SK-N-SH (cell line): ENCODE measurements at regions not wholly inside any gene's neighbourhood (a gene's known extent, or its start where the extent isn't known, plus 50 kb on each side); places are given as distances from the start of the nearest gene placed in this dataset.
A peak's percentile ranks its signal among the peaks of the same experiment; 100 is the strongest.

Experiments
- CTCF ChIA-PET: fragments of 300-600, 350-600 bp; formaldehyde crosslinking; extraction: SDS; loops from one replicate; lab custom pipeline; 2021; lab: Yijun Ruan, JAX
- POLR2A ChIA-PET: fragments of 350-600 bp; sonication (Branson Sonifier 250); formaldehyde crosslinking; extraction: SDS; loops from one replicate; lab custom pipeline; 2020; ENCODE audit warnings: antibody characterized with exemption, inconsistent platforms; lab: Yijun Ruan, JAX
- DNase-seq: peaks from one replicate; pipeline ENCODE4 v3.0.0; 2012
- H2AFZ ChIP-seq: fragments of 200-600 bp; sonication (generic); 2 replicates; pipeline ENCODE4 v1.8.1; 2016; ENCODE audit warnings: antibody characterized with exemption, mild to moderate bottlenecking, low read depth
- H3F3A ChIP-seq: fragments of 200-600 bp; sonication (generic); replicated peaks from 2 replicates; pipeline ENCODE3; 2016; ENCODE audit warnings: antibody characterized with exemption, mild to moderate bottlenecking; ENCODE audit not compliant: insufficient read depth
- H3K27ac ChIP-seq, 2 experiments: fragments of 200-500 bp in 1 of 2; fragments of 200-600 bp in 1 of 2; sonication (Bioruptor generic) in 1 of 2; sonication (generic), shearing (Covaris generic) in 1 of 2; 2 replicates each; pipeline versions ENCODE4 v1.5.1 to v1.6.1; 2014 to 2016; ENCODE audit warnings: low read depth in 2 of 2, inconsistent platforms in 1 of 2, low read length in 1 of 2, mild to moderate bottlenecking in 1 of 2, mixed read lengths in 1 of 2
- H3K27me3 ChIP-seq: fragments of 200-600 bp; sonication (generic), shearing (Covaris generic); 2 replicates; pipeline ENCODE4 v1.6.1; 2016; ENCODE audit warnings: mixed run types; ENCODE audit not compliant: insufficient read depth
- H3K36me3 ChIP-seq, 2 experiments: fragments of 200-500 bp in 1 of 2; fragments of 200-600 bp in 1 of 2; sonication (Bioruptor generic) in 1 of 2; sonication (generic) in 1 of 2; replicated peaks in 1 of 2; 2 replicates each; pipeline versions ENCODE3 to v1.5.1; 2014 to 2016; ENCODE audit warnings: low read length in 1 of 2, mild to moderate bottlenecking in 1 of 2; ENCODE audit not compliant: insufficient read depth in 2 of 2, control insufficient read depth in 1 of 2
- H3K4me1 ChIP-seq, 2 experiments: fragments of 200-500 bp in 1 of 2; fragments of 200-600 bp in 1 of 2; sonication (Bioruptor generic) in 1 of 2; sonication (generic), shearing (Covaris generic) in 1 of 2; 2 replicates each; pipeline versions ENCODE4 v1.5.1 to v1.6.1; 2014 to 2016; ENCODE audit warnings: low read depth in 1 of 2, low read length in 1 of 2, mixed run types in 1 of 2; ENCODE audit not compliant: insufficient read depth in 2 of 2, control insufficient read depth in 1 of 2
- H3K4me2 ChIP-seq: fragments of 200-600 bp; sonication (generic), shearing (Covaris generic); 2 replicates; pipeline ENCODE4 v1.6.1; 2017; ENCODE audit warnings: mixed run types
- H3K4me3 ChIP-seq, 2 experiments: fragments of 200-500 bp in 1 of 2; fragments of 200-600 bp in 1 of 2; sonication (Bioruptor generic) in 1 of 2; sonication (generic), shearing (Covaris generic) in 1 of 2; 2 replicates each; pipeline versions ENCODE4 v1.5.1 to v1.8.1; 2014 to 2016; ENCODE audit warnings: low read depth in 2 of 2, inconsistent platforms in 1 of 2, low read length in 1 of 2, mild to moderate bottlenecking in 1 of 2, mixed read lengths in 1 of 2, moderate library complexity in 1 of 2
- H3K79me2 ChIP-seq: fragments of 200-600 bp; sonication (generic); 2 replicates; pipeline ENCODE4 v1.8.1; 2017; ENCODE audit warnings: mild to moderate bottlenecking; ENCODE audit not compliant: insufficient read depth
- H3K9ac ChIP-seq: fragments of 200-600 bp; sonication (generic); 2 replicates; pipeline ENCODE4 v1.6.1; 2017; ENCODE audit warnings: mixed run types
- H3K9me2 ChIP-seq: fragments of 200-600 bp; sonication (generic); 2 replicates; pipeline ENCODE4 v1.6.1; 2017; ENCODE audit warnings: mixed run types
- H3K9me3 ChIP-seq: fragments of 200-600 bp; sonication (generic); 2 replicates; pipeline ENCODE4 v1.6.1; 2017; ENCODE audit warnings: mixed run types, mild to moderate bottlenecking, moderate library complexity
- H4K20me1 ChIP-seq: fragments of 200-600 bp; sonication (generic); 2 replicates; pipeline ENCODE4 v1.6.1; 2017; ENCODE audit warnings: mild to moderate bottlenecking, mixed run types; ENCODE audit not compliant: insufficient read depth
- CHD2 ChIP-seq: fragments of 150-350 bp; IDR thresholded peaks from 2 replicates; pipeline ENCODE4 v1.6.1; 2018; ENCODE audit warnings: low read length; ENCODE audit not compliant: partially characterized antibody
- EP300 ChIP-seq, 2 experiments: IDR thresholded peaks; 2 replicates each; pipeline versions ENCODE4 v1.4.0 to v1.6.1; 2012; ENCODE audit warnings: borderline replicate concordance in 1 of 2, low read depth in 1 of 2, low read length in 1 of 2
- FOSL2 ChIP-seq: IDR thresholded peaks from 2 replicates; pipeline ENCODE4 v1.4.0; 2012; ENCODE audit warnings: low read depth, mild to moderate bottlenecking, moderate library complexity, borderline replicate concordance
- FOXJ3 ChIP-seq: sonication (generic); formaldehyde crosslinking; IDR thresholded peaks from 2 replicates; pipeline ENCODE4 v1.5.1; 2020; ENCODE audit warnings: mild to moderate bottlenecking, missing genetic modification reagents
- FOXM1 ChIP-seq: IDR thresholded peaks from 2 replicates; pipeline ENCODE4 v1.4.0; 2012; ENCODE audit warnings: low read depth, mild to moderate bottlenecking
- GATA2 ChIP-seq: sonication (generic); formaldehyde crosslinking; IDR thresholded peaks from 2 replicates; pipeline ENCODE4 v1.5.0; 2020; ENCODE audit warnings: mild to moderate bottlenecking, missing genetic modification reagents
- JUND ChIP-seq: IDR thresholded peaks from 2 replicates; pipeline ENCODE4 v1.4.0; 2012
- NRF1 ChIP-seq: IDR thresholded peaks from 2 replicates; pipeline ENCODE4 v1.6.1; 2012; ENCODE audit warnings: low read depth, mild to moderate bottlenecking, low read length
- RAD21 ChIP-seq: IDR thresholded peaks from 2 replicates; pipeline ENCODE4 v1.6.1; 2012; ENCODE audit warnings: mild to moderate bottlenecking, low read length
- RCOR1 ChIP-seq: fragments of 150-350 bp; IDR thresholded peaks from 2 replicates; pipeline ENCODE4 v1.6.1; 2017; ENCODE audit warnings: antibody characterized with exemption, low read length
- SMC3 ChIP-seq: IDR thresholded peaks from 2 replicates; pipeline ENCODE4 v1.6.1; 2012; ENCODE audit warnings: low read depth, low read length, improper control_type of control experiment
- TAF1 ChIP-seq: IDR thresholded peaks from 2 replicates; pipeline ENCODE4 v1.6.1; 2012; ENCODE audit warnings: low read depth, mild to moderate bottlenecking, low read length, moderate library complexity, borderline replicate concordance
- YY1 ChIP-seq: IDR thresholded peaks from 2 replicates; pipeline ENCODE4 v1.4.0; 2012; ENCODE audit warnings: low read depth, mild to moderate bottlenecking
- WGBS: methylation state at CpG from one replicate; pipeline ENCODE4 v1.1.6; 2017; ENCODE audit warnings: low lambda C conversion rate; 5-methylcytosine and 5-hydroxymethylcytosine counted together
- TF ChIP-seq, protein P1 (sequence below): IDR thresholded peaks from 2 replicates; pipeline ENCODE4 v1.4.0; 2012; ENCODE audit warnings: low read depth, borderline replicate concordance
- TF ChIP-seq, protein P2 (sequence below): fragments of 150-350 bp; IDR thresholded peaks from 2 replicates; pipeline ENCODE4 v1.6.1; 2017; ENCODE audit warnings: antibody characterized with exemption, low read length, low read depth, borderline replicate concordance
- TF ChIP-seq, protein P3 (sequence below): IDR thresholded peaks from 2 replicates; pipeline ENCODE4 v1.4.0; 2012; ENCODE audit warnings: low read depth
- TF ChIP-seq, protein P4 (sequence below): IDR thresholded peaks from 2 replicates; pipeline ENCODE4; 2012
- TF ChIP-seq, protein P5 (sequence below): IDR thresholded peaks from 2 replicates; pipeline ENCODE4 v1.6.1; 2012; ENCODE audit warnings: mild to moderate bottlenecking, low read depth, low read length, moderate library complexity

DNA sequence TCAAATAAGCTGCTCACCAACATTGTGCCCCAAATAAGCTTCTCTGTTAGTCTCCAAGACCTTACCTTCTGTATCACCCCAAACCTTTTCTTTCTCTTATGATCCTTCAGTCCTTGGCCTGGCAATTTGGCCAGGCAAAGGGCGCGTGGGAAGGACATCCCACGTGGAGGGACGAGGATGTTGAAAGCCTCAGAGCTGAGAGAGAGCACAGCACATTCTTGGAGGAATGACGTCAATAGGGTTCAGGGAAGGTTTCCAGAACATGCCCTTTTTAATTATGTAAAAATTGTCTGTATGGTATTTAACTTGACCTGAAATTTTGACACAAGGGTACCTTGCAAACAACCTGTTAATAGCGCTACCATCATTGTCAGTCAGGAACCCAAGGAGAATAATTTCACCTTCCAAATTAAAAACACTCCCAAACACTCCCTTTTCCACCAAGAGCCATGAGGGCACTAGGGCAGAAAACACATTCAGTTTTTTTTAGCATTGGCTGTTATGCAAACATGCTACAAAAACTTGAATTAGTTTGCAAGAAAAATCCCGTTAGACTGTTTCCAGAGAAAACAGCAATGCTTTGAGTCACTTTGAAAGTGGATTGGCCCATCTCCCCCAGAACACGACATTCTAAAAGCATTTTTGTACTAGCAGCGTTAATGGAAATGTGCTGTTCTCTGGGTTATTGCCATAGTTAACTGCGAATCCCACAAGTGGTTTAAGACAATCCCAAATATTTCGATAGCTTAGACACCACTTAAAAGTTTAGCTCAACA, 183.2 kb upstream of the PUDP start:
- CTCF ChIA-PET: no interaction called here
- H3K4me3 ChIP-seq: no peak overlapping the region
- no peaks in the 10 kb centered on the region for H3K36me3 ChIP-seq
- no peaks in the 10 kb centered on the region for H3K9me2 ChIP-seq
- no peak overlapping the region for H2AFZ ChIP-seq
- H3K9ac ChIP-seq: no peak overlapping the region
- 24% methylated on average over 11 of the region's 11 CpGs for WGBS
- H3K27me3 ChIP-seq: no peaks in the 10 kb centered on the region
- peak overlapping the region in 1 of 2 experiments; percentile 59; a peak in 2 of 4 replicates for H3K27ac ChIP-seq
- no peaks in the 10 kb centered on the region for H3K79me2 ChIP-seq
- no peaks in the 10 kb centered on the region for H3K4me1 ChIP-seq
- no peaks in the 10 kb centered on the region for H4K20me1 ChIP-seq
- H3K9me3 ChIP-seq: no peaks in the 10 kb centered on the region
- DNase-seq: no peak
- TF ChIP-seq CHD2: no peak
- TF ChIP-seq FOXJ3 (CRISPR knock-in tag): no peak
- no peak for TF ChIP-seq FOSL2
- TF ChIP-seq JUND: no peak
- no peak for TF ChIP-seq EP300 (IDR thresholded peaks at IDR 0.05; ENCODE audit: borderline replicate concordance in 1 of 2, low read depth in 1 of 2, low read length in 1 of 2)
- TF ChIP-seq, protein P1, sequence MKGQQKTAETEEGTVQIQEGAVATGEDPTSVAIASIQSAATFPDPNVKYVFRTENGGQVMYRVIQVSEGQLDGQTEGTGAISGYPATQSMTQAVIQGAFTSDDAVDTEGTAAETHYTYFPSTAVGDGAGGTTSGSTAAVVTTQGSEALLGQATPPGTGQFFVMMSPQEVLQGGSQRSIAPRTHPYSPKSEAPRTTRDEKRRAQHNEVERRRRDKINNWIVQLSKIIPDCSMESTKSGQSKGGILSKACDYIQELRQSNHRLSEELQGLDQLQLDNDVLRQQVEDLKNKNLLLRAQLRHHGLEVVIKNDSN: no peak
- TF ChIP-seq RCOR1: no peak
- TF ChIP-seq, all 33 proteins: peak for 0
- POLR2A ChIA-PET: no interaction called here
- H3F3A ChIP-seq: no peaks in the 10 kb centered on the region
- H3K4me2 ChIP-seq: no peak overlapping the region

DNA sequence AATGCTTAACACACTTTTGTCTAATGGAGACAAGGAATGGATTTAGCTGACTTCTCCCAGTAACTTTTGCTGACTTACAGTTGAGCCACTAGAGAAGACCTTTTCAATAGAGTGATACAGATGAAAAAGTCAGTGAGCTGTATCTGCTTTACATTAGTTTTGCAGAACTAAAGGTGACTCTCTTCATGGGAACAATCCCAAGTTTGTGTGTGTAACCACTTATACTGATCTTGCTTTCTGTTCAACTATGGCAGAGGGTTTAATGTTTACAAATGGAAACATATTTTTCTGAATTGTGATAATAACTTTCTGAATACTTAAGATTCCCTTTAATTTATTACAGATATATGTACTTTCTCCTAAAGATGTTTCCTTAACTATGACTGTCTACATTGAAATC, 182.6 kb upstream of the PUDP start:
- Histone ChIP-seq H3K9ac (no peak overlapping the region), H3F3A (no peaks in the 10 kb centered on the region), H3K36me3 (no peaks in the 10 kb centered on the region), H3K4me3 (no peak overlapping the region), H3K4me1 (no peaks in the 10 kb centered on the region), H2AFZ (no peak overlapping the region), H3K9me3 (no peaks in the 10 kb centered on the region), H3K27me3 (no peaks in the 10 kb centered on the region), H3K79me2 (no peaks in the 10 kb centered on the region), H3K27ac (peak overlapping the region in 1 of 2 experiments; percentile 59; a peak in 2 of 4 replicates), H3K4me2 (no peak overlapping the region), H4K20me1 (no peaks in the 10 kb centered on the region), H3K9me2 (no peaks in the 10 kb centered on the region)
- no peak for DNase-seq
- CTCF ChIA-PET: no interaction called here
- POLR2A ChIA-PET: no interaction called here
- no peak for TF ChIP-seq YY1
- TF ChIP-seq EP300 (IDR thresholded peaks at IDR 0.05; ENCODE audit: borderline replicate concordance in 1 of 2, low read depth in 1 of 2, low read length in 1 of 2): no peak
- TF ChIP-seq, protein P2, sequence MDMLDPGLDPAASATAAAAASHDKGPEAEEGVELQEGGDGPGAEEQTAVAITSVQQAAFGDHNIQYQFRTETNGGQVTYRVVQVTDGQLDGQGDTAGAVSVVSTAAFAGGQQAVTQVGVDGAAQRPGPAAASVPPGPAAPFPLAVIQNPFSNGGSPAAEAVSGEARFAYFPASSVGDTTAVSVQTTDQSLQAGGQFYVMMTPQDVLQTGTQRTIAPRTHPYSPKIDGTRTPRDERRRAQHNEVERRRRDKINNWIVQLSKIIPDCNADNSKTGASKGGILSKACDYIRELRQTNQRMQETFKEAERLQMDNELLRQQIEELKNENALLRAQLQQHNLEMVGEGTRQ: no peak
- TF ChIP-seq, protein P3, sequence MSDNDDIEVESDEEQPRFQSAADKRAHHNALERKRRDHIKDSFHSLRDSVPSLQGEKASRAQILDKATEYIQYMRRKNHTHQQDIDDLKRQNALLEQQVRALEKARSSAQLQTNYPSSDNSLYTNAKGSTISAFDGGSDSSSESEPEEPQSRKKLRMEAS: no peak
- no peak for TF ChIP-seq TAF1
- no peak for TF ChIP-seq SMC3
- TF ChIP-seq, protein P4, sequence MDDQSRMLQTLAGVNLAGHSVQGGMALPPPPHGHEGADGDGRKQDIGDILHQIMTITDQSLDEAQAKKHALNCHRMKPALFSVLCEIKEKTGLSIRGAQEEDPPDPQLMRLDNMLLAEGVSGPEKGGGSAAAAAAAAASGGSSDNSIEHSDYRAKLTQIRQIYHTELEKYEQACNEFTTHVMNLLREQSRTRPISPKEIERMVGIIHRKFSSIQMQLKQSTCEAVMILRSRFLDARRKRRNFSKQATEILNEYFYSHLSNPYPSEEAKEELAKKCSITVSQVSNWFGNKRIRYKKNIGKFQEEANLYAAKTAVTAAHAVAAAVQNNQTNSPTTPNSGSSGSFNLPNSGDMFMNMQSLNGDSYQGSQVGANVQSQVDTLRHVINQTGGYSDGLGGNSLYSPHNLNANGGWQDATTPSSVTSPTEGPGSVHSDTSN: no peak
- no peak for TF ChIP-seq CHD2
- TF ChIP-seq, protein P5, sequence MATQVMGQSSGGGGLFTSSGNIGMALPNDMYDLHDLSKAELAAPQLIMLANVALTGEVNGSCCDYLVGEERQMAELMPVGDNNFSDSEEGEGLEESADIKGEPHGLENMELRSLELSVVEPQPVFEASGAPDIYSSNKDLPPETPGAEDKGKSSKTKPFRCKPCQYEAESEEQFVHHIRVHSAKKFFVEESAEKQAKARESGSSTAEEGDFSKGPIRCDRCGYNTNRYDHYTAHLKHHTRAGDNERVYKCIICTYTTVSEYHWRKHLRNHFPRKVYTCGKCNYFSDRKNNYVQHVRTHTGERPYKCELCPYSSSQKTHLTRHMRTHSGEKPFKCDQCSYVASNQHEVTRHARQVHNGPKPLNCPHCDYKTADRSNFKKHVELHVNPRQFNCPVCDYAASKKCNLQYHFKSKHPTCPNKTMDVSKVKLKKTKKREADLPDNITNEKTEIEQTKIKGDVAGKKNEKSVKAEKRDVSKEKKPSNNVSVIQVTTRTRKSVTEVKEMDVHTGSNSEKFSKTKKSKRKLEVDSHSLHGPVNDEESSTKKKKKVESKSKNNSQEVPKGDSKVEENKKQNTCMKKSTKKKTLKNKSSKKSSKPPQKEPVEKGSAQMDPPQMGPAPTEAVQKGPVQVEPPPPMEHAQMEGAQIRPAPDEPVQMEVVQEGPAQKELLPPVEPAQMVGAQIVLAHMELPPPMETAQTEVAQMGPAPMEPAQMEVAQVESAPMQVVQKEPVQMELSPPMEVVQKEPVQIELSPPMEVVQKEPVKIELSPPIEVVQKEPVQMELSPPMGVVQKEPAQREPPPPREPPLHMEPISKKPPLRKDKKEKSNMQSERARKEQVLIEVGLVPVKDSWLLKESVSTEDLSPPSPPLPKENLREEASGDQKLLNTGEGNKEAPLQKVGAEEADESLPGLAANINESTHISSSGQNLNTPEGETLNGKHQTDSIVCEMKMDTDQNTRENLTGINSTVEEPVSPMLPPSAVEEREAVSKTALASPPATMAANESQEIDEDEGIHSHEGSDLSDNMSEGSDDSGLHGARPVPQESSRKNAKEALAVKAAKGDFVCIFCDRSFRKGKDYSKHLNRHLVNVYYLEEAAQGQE: no peak
- no peak for TF ChIP-seq NRF1
- TF ChIP-seq, protein P1: no peak
- TF ChIP-seq RCOR1: no peak
- TF ChIP-seq GATA2: no peak
- TF ChIP-seq RAD21: no peak
- no peak for TF ChIP-seq FOXM1
